SK-MEL-5 (cell line): ENCODE measurements at regions not wholly inside any gene's neighbourhood (a gene's known extent, or its start where the extent isn't known, plus 50 kb on each side); places are given as distances from the start of the nearest gene placed in this dataset.
"Not testable (repeated sequence)": the region's sequence is repeated elsewhere in the genome, so short reads cannot be mapped to it uniquely, and the experiment has no call there.

ENCODE experiments used
- DNase-seq: peaks from one replicate; pipeline ENCODE4 v3.0.0-alpha.2; 2016; ENCODE audit warnings: low read depth, low spot score
- in situ Hi-C: cut with HindIII; loops from 2 replicates; pipeline ENCODE4 v1.10.0; 2016; ENCODE audit warnings: low sequenced_read_pairs, high pct_unique_total_duplicates, low pct_unique_long_range_greater_than_20kb

- in situ Hi-C loops: no loop called here
- peak; percentile 43 for DNase-seq
Observed at GRCh38 chr9:79471580-79472543, 99.9 kb upstream of the TLE4 start.

- in situ Hi-C loops: no loop called here
Observed at GRCh38 chr9:79473704-79474103, 98.1 kb upstream of the TLE4 start.

GRCh38 chr9:79477241-79477840, 94.4 kb upstream of the TLE4 start:
- no peak for DNase-seq
- in situ Hi-C loops: no loop called here

More at GRCh38 chr9:79473704-79474103, 98.1 kb upstream of the TLE4 start:
- DNase-seq: no peak

- peak; percentile 52 for DNase-seq
- in situ Hi-C loops: no loop called here
Observed at GRCh38 chr9:79477955-79478771, 93.6 kb upstream of the TLE4 start.

- in situ Hi-C loops: no loop called here
- no peak for DNase-seq
Observed at GRCh38 chr9:79480639-79481038, 91.1 kb upstream of the TLE4 start.

GRCh38 chr9:79481846-79482477, 89.8 kb upstream of the TLE4 start:
- no peak for DNase-seq
- in situ Hi-C loops: no loop called here

- in situ Hi-C loops: no loop called here
- DNase-seq: no peak
Observed at GRCh38 chr9:79485258-79485657, 86.5 kb upstream of the TLE4 start.

- in situ Hi-C loops: no loop called here
- peak; percentile 11 for DNase-seq
Observed at GRCh38 chr9:79489261-79490000, 82.3 kb upstream of the TLE4 start.

GRCh38 chr9:79490657-79491248, 81.0 kb upstream of the TLE4 start:
- DNase-seq: no peak
- in situ Hi-C loops: no loop called here

GRCh38 chr9:79492092-79493009, 79.4 kb upstream of the TLE4 start:
- in situ Hi-C loops: no loop called here

GRCh38 chr9:79500196-79500864, 71.4 kb upstream of the TLE4 start:
- in situ Hi-C loops: not testable (repeated sequence)

More at GRCh38 chr9:79492092-79493009, 79.4 kb upstream of the TLE4 start:
- DNase-seq: no peak

GRCh38 chr9:79501546-79501945, 70.2 kb upstream of the TLE4 start:
- no peak for DNase-seq
- in situ Hi-C loops: no loop called here

More at GRCh38 chr9:79500196-79500864, 71.4 kb upstream of the TLE4 start:
- not testable (repeated sequence) for DNase-seq

GRCh38 chr9:79507801-79508200, 64.0 kb upstream of the TLE4 start:
- DNase-seq: no peak
- in situ Hi-C loops: no loop called here

- in situ Hi-C loops: no loop called here
Observed at GRCh38 chr9:79512251-79512650, 59.5 kb upstream of the TLE4 start.

More at GRCh38 chr9:79512251-79512650, 59.5 kb upstream of the TLE4 start:
- no peak for DNase-seq
